GM18867 (cell line): ENCODE measurements at regions not wholly inside any gene's neighbourhood (a gene's known extent, or its start where the extent isn't known, plus 50 kb on each side); places are given as distances from the start of the nearest gene placed in this dataset.
"Not testable (repeated sequence)": the region's sequence is repeated elsewhere in the genome, so short reads cannot be mapped to it uniquely, and the experiment has no call there.

Experiments used
- ATAC-seq: cut with Tn5 transposase; IDR thresholded peaks from one replicate; pipeline ENCODE4 v1.9.1; 2021; ENCODE audit warnings: mild to moderate bottlenecking, moderate library complexity; ENCODE audit not compliant: unreplicated experiment

DNA sequence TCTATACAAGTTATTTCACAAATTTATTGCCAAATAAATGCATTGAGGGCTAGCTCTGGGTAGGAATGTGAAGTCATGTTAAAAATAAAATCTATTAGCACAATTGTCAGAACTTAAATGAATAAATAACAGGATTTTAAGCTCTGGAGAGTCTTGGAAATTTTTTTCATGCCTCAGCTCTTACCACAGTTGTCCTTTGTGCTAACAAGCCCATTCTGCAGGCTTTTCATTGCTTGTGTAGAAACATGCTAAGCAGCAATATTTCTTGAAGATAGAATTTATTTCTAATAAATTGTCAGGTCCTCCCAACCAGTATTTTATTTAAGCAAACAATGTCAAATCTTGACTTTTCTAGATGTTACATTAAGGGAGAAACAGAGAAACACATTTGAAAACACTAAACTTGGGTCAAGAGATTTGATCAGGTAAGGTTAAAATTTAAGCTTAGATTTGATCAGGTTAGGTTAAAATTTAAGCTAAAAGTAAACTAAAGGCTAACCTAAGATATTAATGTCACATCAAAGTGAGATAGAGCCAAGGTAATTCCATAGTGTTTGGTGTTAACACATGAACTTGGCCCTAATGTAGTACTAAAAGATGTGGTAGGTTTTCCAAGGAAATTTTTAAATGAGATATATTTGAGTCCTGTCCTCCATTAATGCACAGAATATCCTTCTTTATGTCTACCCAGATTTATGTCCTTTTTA, 179.1 kb upstream of the IL1RAPL1 start:
- no peak for ATAC-seq

DNA sequence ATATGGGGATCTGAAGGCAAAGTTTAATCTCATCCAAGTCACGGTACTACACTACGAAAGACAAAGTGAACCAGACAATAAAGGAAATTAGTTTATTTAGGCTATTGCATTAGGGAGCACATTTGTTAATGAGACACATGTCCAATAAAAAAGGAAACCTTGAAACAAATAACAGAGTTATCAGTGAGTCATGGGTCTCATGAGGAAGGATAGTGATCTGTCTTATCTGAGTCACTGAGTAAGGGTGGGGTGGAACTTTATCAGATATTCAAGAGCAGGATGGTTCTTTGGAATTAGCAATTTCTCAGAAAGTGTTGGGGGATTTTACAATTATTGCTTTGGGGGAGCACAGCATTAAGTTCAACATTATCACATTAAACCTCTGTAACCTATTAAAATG, 188.9 kb upstream of the IL1RAPL1 start:
- no peak for ATAC-seq

DNA sequence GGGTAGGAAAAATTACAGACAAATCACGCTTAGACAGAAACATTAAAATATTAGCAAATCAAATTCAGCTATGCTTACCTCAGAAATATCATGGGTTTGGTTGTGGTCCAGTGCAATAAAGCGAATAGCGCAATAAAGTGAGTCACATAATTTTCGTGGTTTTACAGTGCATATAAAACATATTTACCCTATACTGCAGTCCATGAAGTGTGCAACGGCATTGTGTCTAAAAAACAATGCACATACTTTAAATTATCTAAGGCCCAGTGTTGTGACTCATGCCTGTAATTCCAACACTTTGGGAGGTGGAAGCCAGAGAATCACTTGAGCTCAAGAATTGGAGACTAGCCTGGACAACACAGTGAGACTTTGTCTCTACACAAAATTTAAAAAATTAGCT, 195.7 kb upstream of the IL1RAPL1 start:
- no peak for ATAC-seq

DNA sequence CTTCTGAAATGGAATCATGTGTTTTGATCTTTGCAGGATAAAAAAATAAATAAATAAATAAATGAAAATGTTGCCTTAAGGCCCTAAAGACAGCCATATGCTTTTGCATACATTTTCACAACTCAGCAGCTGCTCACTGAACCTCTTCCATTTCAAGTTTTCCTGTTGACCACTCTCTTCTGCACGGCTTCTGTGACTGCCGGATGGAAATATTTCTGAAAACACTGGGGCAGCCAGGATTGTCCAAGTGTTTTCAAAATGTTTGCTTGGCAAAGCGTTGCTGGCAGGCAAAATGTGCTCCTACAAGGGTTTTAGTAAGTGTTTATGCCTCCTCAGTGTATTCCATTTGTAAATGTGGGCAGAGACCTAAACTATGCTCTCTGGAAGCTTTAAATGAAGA, 208.1 kb upstream of the IL1RAPL1 start:
- no peak for ATAC-seq

DNA sequence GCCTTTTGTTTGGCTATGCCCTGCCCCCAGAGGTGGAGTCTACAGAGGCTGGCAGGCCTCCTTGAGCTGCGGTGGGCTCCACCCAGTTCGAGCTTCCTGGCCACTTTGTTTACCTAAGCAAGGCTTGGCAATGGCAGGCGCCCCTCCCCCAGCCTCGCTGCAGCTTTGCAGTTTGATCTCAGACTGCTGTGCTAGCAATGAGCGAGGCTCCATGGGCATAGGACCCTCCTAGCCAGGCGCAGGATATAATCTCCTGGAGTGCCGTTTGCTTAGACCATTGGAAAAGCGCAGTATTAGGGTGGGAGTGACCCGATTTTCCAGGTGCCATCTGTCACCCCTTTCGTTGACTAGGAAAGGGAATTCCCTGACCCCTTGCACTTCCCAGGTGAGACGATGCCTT, 219.6 kb upstream of the IL1RAPL1 start:
- not testable (repeated sequence) for ATAC-seq

DNA sequence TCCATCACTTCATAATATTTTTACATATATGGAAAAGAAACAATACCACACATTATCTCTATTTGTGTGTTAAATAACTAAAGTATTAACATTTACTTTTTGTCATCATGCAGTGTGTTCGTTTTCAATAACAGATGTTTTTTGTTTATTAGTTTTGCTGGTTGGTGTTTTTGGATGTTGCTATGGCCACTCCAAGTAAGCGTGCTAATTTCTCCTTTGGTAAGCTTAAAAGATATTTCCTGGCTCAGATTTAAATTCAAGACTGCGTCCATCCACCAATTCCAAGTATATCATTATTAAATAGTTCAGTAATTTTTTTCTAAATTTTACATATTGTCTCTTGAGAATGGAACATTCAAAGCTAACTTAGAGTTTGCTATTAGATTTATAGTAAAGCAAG, 235.4 kb upstream of the IL1RAPL1 start:
- ATAC-seq = no peak

DNA sequence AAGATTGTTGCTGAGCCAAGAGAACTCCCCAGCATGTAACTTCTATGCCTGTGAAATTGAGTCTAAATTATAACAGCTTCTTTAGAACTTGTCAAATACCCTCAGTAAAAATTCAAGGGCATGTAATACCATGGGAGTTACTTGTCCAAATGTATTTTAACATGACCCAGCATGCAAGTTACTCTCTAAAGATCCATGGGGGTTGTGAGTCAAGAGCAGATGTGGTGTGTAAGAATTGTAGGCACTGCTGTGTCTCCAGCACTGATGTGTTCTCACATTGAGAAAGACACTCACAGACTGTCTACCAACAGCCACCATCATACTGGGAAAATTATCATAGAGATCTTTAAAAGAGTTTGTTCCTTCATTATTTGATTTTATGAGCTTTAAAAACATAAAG, 237.4 kb upstream of the IL1RAPL1 start:
- ATAC-seq = no peak

DNA sequence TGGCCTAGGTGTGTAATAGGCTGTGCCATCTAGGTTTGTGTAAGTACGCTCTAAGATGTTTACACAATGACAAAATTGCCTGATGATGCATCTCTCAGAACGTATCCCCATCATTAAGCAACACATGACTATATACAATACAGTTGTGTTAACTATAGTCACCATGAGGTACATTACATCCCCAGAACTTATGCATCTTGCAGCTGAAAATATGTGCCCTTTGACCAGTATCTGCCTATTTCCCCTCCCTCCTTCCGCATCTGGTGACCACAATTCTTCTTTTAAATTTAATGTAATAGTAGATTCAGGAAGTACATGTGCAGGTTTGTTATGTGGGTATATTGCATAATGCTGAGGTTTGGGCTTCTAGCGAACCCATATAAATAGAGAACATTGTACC, 239.8 kb upstream of the IL1RAPL1 start:
- no peak for ATAC-seq

DNA sequence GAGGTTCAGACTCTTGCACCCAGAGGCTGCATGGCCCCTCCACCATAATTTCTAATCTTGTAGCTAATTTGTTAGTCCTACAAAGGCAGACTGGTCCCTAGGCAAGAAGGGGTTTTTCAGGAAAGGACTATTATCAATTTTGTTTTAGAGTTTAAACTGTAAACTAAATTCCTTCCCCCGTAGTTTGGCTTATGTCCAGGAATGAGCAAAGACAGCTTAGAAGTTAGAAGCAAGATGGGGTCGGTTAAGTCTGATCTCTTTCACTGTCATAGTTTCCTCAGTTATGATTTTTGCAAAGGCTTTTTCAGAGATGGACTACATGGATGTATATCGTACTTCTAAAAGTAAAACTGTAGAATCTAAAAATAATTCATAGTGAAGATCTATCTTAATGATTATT, 258.1 kb upstream of the IL1RAPL1 start:
- no peak for ATAC-seq

DNA sequence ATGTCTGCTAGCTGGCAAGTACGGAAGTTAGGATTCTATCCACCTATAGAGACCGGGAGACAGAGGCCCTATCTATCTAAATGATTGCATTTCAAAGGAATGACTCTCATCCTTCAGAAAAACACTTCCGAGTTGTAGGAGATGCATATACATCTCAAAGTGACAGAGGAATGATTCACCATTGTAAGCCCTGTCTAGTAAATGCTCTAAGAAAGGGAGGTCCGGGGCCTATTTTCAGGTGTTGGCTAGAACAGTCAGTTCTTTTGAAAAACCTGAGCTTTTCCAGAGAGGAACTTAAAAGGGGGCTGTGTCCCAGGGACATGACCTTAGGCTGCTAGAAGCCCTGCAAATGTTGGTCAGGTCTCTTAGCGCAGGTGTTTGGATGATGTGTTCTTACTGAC, 262.9 kb upstream of the IL1RAPL1 start:
- ATAC-seq = no peak

DNA sequence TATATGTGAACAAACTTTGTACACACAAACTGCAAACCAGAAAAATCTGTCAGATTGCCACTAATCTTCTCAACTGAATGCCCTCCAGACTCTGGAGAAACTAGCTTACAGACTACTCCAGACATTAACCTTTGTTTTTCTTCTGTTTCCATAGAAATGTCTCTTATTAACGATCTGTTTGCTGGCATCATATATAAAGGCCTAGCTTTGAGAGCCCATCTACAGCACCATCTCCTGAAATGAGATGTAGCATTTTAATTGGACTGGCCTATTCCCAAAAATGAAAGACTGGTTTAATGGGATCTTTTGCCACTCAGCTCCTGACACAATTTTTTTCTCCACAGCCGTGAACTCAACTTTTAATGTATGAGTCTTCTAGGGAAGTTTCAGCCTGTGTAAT, 266.0 kb upstream of the IL1RAPL1 start:
- no peak for ATAC-seq

DNA sequence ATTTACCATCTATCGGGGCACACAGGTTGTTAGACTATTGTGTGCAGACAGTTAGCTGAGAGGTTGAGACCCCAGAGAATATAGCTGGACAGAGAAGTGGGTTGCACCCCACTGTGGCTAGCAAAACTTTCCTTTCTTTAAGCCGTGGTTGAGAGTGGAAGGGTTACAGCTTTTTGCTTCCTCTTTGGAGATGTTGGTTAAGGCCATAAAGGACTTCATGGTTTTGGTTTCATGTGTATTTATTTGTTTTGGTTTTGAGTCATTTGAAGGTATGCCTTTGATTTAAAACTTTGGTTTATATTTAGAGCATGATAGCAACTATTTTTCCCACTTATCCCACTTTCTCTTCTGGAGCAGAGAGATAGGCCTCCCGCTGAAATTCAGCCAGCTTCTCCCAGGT, 274.3 kb upstream of the IL1RAPL1 start:
- no peak for ATAC-seq

DNA sequence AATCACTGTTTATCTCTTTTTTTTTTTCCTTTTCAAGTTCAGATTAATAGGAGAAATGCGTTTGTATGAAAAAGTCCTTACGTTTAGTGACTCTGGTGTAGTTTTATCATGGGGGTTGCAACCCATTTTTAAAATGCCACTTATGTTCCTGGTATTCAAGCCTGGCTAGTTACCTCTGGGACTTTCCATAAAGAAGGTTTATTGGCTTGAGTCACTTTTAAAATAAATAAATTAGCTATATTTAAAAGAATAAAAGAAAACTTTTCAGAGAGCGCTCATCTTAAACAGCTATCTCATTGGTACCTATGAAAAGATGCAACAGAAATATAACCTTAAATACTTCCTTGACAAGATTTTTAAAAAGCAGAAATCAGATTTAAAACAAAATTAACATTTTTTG, 275.0 kb upstream of the IL1RAPL1 start:
- ATAC-seq = no peak

DNA sequence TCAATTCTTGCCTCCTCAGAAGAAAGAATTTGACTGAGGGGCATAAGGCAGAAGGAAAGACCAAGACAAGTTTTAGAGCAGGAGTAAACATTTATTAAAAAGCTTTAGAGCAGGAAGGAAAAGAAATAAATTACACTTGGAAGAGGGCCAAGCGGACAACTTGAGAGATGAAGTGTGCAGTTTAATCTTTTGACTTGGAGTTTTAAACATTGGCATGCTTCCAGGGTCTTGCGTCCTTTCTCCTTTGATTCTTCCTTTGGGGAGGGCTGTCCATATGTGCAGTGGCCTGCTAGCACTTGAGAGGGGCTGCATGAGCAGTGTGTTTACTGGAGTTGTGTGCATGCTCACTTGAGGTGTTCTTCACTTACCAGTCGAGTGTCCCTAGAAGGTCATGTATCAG, 275.8 kb upstream of the IL1RAPL1 start:
- ATAC-seq = no peak

DNA sequence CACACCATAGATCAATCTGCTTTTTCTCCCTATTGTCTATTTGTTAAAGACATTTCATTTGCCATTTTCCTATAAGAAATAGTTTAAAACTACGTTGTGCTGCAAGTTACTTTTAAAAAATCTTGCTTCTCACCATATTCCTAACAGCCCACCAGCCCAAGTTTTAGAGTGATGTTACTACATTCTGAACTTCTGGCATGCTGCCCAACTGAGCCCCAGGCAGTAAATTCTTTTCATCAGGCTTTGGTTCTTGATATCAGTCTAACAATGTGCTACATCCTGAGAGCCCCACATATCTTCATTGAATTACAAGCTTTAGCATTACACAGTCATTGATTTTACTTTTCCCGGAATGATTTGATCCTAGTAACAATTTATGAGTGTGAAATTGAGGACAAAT, 283.8 kb upstream of the IL1RAPL1 start:
- no peak for ATAC-seq

DNA sequence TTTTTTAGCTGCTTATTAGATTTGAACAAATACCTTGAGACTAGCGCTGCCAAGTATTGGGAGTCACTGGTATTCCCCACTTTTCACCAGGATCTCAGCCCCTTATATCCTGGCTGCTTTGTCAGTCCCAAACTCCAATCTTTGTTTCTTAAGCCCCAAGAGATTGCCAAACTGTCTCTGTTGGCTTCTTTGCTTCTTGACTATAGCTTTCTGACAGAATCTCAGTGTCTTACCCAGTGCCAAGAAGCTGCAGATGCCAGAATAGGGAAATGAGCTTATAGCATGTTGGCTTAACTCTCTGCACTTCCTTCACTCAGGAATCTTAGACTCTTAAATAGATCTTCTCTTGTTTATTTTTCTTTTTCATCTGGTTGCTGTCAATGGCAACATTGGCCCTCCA, 297.5 kb upstream of the DCAF8L1 start:
- no peak for ATAC-seq

DNA sequence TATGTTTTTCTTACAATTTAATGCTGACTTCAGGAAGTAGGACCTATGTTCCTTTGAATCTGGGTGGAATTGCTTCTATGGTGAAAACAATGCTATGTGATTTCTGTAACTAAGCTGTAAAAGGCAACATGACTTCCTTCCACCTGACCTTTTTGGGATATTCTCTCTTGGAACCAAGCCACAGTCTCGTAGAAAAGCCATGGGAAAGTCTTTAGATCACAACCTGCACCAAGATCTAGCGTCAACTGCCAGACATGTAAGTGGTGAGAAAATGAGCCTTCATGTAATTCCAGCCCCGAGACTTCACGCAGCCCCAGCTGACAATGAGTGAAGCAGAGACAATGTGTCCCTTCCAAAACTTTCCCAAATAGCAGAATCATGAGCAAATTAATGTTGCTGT, 297.0 kb upstream of the DCAF8L1 start:
- no peak for ATAC-seq

DNA sequence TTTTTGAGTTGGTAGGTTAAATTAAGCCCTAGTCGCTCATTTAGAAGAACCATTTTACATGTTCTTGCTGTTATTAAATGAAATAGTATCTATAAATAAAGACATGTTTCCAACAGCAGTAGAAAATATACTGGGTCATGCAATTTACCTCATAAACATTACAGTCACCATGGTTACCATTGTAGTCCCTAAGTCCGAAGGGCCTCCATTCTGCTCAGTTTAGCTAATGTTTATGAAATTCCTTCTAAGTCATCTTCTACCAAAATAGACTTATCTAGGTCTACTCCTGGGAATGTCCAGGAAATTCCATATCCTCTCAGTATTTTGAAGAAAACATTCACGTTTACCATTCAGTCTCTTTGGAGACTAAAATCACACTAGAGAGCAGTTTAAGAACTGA, 292.5 kb upstream of the DCAF8L1 start:
- ATAC-seq = no peak

DNA sequence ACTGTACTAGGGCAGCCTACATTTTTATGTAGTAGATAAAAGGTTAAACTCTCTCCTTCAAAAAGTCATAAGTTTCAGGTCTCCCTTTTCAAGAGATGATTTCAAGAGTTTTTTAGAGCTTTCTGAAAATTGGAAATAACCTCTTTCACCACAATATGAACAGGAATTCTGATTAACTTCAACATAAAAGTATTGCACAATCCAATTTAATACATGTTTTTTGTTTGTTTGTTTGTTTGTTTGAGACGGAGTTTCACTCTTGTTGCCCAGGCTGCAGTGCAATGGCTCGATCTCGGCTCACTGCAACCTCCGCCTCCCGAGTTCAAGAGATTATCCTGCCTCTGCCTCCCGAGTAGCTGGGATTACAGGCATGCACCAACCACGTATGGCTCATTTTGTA, 265.4 kb upstream of the DCAF8L1 start:
- ATAC-seq = no peak

DNA sequence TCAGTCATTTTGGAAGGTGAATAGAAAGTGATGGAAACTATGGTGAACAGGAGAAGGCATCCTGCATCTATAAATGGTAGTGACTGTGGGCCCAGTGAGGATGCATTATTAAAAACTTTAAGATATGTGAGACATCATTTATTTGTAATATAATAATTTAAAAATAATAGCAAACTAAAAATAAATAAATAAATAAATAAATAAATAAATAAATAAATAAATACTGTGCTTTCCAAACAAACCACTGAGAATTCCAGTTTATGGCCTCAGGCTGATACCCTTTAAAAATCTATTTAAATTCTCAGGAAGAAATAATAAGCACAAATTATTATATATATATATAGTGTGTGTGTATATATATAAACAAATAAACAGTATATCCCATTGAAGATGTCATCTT, 248.0 kb upstream of the DCAF8L1 start:
- no peak for ATAC-seq

DNA sequence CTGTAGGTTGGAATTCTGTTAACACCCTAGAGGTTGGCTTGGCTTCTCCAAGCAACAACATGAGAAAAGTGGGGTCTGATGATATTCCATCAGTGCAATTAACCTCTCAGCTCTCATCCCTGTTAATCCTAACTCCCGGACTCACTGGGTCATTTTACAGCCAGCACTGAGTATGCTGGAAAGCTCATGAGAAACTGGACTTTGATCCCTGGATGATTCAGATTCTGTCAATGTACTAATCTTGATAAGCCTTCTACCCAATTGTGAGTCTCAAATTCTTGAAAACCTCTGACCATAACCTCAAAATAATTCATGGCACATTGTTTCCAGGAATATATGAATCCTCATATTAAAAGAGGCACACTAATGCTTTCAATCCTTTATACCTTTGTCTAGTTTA, 244.3 kb upstream of the DCAF8L1 start:
- ATAC-seq = no peak

DNA sequence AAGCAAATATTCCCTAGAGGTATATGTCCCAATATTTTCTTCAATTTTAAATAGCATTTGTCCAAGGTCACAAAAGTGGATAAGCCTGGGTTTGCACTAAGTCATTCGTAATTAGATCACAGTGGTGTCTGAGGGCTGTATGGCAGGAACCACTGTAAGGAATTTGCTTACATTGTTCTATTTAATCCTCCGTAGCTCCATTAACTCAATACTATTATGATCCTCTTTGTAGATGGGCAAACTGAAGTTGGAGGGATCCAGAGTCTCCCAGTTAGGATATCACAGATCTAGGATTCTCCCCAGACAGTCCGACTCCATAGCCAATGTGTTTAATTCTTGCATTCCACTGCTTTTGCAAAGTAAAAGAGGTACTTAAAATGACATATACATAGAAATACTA, 242.7 kb upstream of the DCAF8L1 start:
- ATAC-seq = no peak

DNA sequence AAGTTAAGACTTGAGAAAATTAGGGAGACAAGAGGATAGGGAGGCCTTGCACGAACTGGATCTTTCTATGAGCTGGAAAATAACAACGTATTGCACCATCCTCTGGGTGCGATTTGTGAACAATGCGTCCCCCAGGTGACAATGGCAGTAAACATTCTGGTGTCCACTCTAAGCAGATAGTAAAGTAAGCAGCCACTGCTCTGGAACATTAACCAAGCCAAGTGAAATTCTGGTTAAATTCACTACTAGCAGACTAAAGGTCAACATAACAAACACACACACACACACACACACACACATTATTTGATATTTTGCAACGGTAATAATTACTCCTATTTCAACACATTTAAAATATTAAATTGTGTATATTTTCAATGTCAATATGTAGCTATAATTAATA, 242.2 kb upstream of the DCAF8L1 start:
- ATAC-seq = no peak

DNA sequence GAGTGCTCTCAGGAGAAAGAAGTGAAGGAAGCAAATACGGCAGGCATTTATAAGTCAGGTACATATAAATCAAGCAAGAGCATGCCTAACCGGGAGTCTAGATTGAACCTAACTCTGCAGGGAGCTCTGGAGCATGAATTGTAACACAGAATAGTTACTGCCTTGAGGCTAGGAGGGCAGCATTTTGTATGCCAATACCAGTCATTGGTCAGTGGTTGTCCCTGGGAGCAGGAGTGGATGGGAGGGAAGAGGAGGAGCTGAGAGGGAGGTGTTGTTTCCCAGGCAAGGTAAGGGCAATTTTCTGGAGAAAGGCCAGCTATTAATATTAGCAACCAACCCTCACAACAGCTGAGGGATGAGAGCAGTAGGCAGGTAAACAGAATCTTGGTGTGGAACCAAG, 224.7 kb upstream of the DCAF8L1 start:
- ATAC-seq = no peak
